ENCODE measurements at regions not wholly inside any gene's neighbourhood (a gene's known extent, or its start where the extent isn't known, plus 50 kb on each side); places are given as distances from the start of the nearest gene placed in this dataset.

GRCh38 chr7:131949659-131950058 is 393.2 kb upstream of the PODXL start:
- no peak overlapping the region for H3K9ac ChIP-seq (ENCODE audit: insufficient read length, low read depth)
- DNase-seq (ENCODE audit: low read depth, low spot score) = no peak
- TF ChIP-seq ZNF274 (IDR thresholded peaks at IDR 0.05; ENCODE audit: low read depth, low read length) (no peak), SUZ12 (IDR thresholded peaks at IDR 0.05; ENCODE audit: extremely low read depth, insufficient read depth, insufficient read length) (no peak), YY1 (IDR thresholded peaks at IDR 0.05; ENCODE audit: insufficient read depth, insufficient read length) (no peak)
- peaks cover 2% of the 10 kb centered on the region for H3K4me1 ChIP-seq (ENCODE audit: insufficient read depth, insufficient read length)
- H3K4me3 ChIP-seq (ENCODE audit: insufficient read length, low read depth) = no peak overlapping the region
- H3K36me3 ChIP-seq (ENCODE audit: insufficient read depth, insufficient read length, low read length) = no peaks in the 10 kb centered on the region
- H3K27me3 ChIP-seq (ENCODE audit: insufficient read depth, insufficient read length) = peaks cover 39% of the 10 kb centered on the region
- no peaks in the 10 kb centered on the region for H3K9me3 ChIP-seq (ENCODE audit: insufficient read depth, low read length)

GRCh38 chr7:131948434-131949053 is 392.1 kb upstream of the PODXL start:
- peak; percentile 20 for DNase-seq (ENCODE audit: low read depth, low spot score)
- no peaks in the 10 kb centered on the region for H3K36me3 ChIP-seq (ENCODE audit: insufficient read depth, insufficient read length, low read length)
- peaks cover 2% of the 10 kb centered on the region for H3K4me1 ChIP-seq (ENCODE audit: insufficient read depth, insufficient read length)
- no peak for TF ChIP-seq SUZ12 (IDR thresholded peaks at IDR 0.05; ENCODE audit: extremely low read depth, insufficient read depth, insufficient read length)
- TF ChIP-seq YY1 (IDR thresholded peaks at IDR 0.05; ENCODE audit: insufficient read depth, insufficient read length) = no peak
- TF ChIP-seq ZNF274 (IDR thresholded peaks at IDR 0.05; ENCODE audit: low read depth, low read length) = no peak
- no peak overlapping the region for H3K4me3 ChIP-seq (ENCODE audit: insufficient read length, low read depth)
- H3K27me3 ChIP-seq (ENCODE audit: insufficient read depth, insufficient read length) = peaks cover 50% of the 10 kb centered on the region
- H3K9ac ChIP-seq (ENCODE audit: insufficient read length, low read depth) = no peak overlapping the region
- no peaks in the 10 kb centered on the region for H3K9me3 ChIP-seq (ENCODE audit: insufficient read depth, low read length)

- no peaks in the 10 kb centered on the region for H3K9me3 ChIP-seq (ENCODE audit: insufficient read depth, low read length)
- H3K27me3 ChIP-seq (ENCODE audit: insufficient read depth, insufficient read length) = peaks cover 58% of the 10 kb centered on the region
Measured at GRCh38 chr7:131947661-131948060, 391.2 kb upstream of the PODXL start.

DNA sequence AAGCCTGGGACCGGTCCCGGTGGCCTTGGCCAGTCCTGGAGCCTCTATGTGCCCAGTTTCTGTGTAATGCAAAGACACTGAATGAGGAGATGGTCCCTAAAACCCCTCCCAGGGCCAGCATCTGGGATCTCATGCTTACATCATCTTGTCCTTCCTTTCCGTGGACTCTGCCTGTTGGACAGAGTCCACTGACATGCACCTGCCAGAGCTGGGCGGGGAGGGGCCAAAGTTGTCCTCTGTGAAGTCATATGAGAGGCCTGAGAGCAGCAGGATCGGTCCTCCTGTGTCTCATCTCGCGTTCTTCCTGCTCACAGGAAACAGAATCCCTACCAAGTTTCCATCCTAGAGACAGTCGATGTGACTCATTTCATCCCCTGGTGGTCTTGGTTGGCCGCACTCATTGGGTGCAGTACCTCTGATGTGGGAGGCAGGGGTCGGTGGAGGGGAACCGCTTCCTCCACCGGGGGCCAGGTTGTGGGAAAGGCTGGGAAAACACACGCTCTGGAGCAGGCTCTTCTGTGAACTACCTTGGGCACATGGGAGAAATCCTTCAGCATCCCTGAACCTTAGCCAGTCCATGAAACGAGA is 389.6 kb upstream of the PODXL start:
- Histone ChIP-seq H3K9me3 (ENCODE audit: insufficient read depth, low read length) (no peaks in the 10 kb centered on the region), H3K9ac (ENCODE audit: insufficient read length, low read depth) (peak overlapping the region; percentile 50), H3K4me3 (ENCODE audit: insufficient read length, low read depth) (no peak overlapping the region), H3K27me3 (ENCODE audit: insufficient read depth, insufficient read length) (peaks cover 70% of the 10 kb centered on the region), H3K4me1 (ENCODE audit: insufficient read depth, insufficient read length) (peaks cover 2% of the 10 kb centered on the region), H3K36me3 (ENCODE audit: insufficient read depth, insufficient read length, low read length) (no peaks in the 10 kb centered on the region)
- TF ChIP-seq YY1 (IDR thresholded peaks at IDR 0.05; ENCODE audit: insufficient read depth, insufficient read length) = no peak
- no peak for TF ChIP-seq SUZ12 (IDR thresholded peaks at IDR 0.05; ENCODE audit: extremely low read depth, insufficient read depth, insufficient read length)
- TF ChIP-seq ZNF274 (IDR thresholded peaks at IDR 0.05; ENCODE audit: low read depth, low read length) = no peak
- no peak for DNase-seq (ENCODE audit: low read depth, low spot score)

More at GRCh38 chr7:131947661-131948060, 391.2 kb upstream of the PODXL start:
- Histone ChIP-seq H3K4me1 (ENCODE audit: insufficient read depth, insufficient read length) (peaks cover 2% of the 10 kb centered on the region), H3K4me3 (ENCODE audit: insufficient read length, low read depth) (no peak overlapping the region), H3K36me3 (ENCODE audit: insufficient read depth, insufficient read length, low read length) (no peaks in the 10 kb centered on the region), H3K9ac (ENCODE audit: insufficient read length, low read depth) (no peak overlapping the region)
- DNase-seq (ENCODE audit: low read depth, low spot score) = no peak
- no peak for TF ChIP-seq ZNF274 (IDR thresholded peaks at IDR 0.05; ENCODE audit: low read depth, low read length)
- no peak for TF ChIP-seq SUZ12 (IDR thresholded peaks at IDR 0.05; ENCODE audit: extremely low read depth, insufficient read depth, insufficient read length)

DNA sequence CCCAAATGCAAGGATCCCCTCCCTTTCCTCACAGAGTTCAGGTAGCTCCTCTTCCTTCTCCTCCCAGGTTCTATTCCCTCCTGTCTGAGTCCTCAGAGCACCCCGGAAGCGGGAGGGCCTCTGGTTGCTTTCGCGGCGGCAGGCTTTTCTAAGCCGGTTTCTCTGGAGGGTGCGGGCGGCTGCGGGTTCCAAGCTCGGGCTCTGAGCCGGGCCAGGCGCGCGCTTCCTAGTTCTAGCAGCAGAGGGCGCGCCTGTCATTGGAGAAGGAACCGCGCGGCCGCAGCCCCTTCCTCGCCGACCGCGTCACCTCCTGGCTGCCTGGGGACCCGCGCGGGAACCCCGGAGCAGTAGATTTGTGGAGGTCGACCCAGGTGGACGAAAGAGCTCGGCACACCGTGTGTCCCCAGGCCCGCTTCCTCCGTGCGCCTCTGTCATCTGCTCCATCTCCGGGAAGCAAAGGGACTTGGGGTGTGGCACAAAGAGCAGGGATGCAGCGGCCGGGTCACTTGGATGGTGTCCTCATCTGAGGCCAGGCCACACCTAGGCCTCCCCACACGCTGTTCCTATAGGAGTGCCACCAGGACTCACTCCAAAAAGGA is 389.0 kb upstream of the PODXL start:
- DNase-seq (ENCODE audit: low read depth, low spot score) = peak; percentile 69
- peaks cover 2% of the 10 kb centered on the region for H3K4me1 ChIP-seq (ENCODE audit: insufficient read depth, insufficient read length)
- no peaks in the 10 kb centered on the region for H3K36me3 ChIP-seq (ENCODE audit: insufficient read depth, insufficient read length, low read length)
- no peak for TF ChIP-seq YY1 (IDR thresholded peaks at IDR 0.05; ENCODE audit: insufficient read depth, insufficient read length)
- TF ChIP-seq ZNF274 (IDR thresholded peaks at IDR 0.05; ENCODE audit: low read depth, low read length) = no peak
- TF ChIP-seq SUZ12 (IDR thresholded peaks at IDR 0.05; ENCODE audit: extremely low read depth, insufficient read depth, insufficient read length) = no peak
- peaks cover 70% of the 10 kb centered on the region for H3K27me3 ChIP-seq (ENCODE audit: insufficient read depth, insufficient read length)
- peak overlapping the region; percentile 50 for H3K9ac ChIP-seq (ENCODE audit: insufficient read length, low read depth)
- no peak overlapping the region for H3K4me3 ChIP-seq (ENCODE audit: insufficient read length, low read depth)
- H3K9me3 ChIP-seq (ENCODE audit: insufficient read depth, low read length) = no peaks in the 10 kb centered on the region

- no peak overlapping the region for H3K9ac ChIP-seq (ENCODE audit: insufficient read length, low read depth)
- H3K36me3 ChIP-seq (ENCODE audit: insufficient read depth, insufficient read length, low read length) = no peaks in the 10 kb centered on the region
- no peak overlapping the region for H3K4me3 ChIP-seq (ENCODE audit: insufficient read length, low read depth)
- peaks cover 70% of the 10 kb centered on the region for H3K27me3 ChIP-seq (ENCODE audit: insufficient read depth, insufficient read length)
- no peaks in the 10 kb centered on the region for H3K9me3 ChIP-seq (ENCODE audit: insufficient read depth, low read length)
- no peak for TF ChIP-seq ZNF274 (IDR thresholded peaks at IDR 0.05; ENCODE audit: low read depth, low read length)
- TF ChIP-seq SUZ12 (IDR thresholded peaks at IDR 0.05; ENCODE audit: extremely low read depth, insufficient read depth, insufficient read length) = no peak
- no peak for TF ChIP-seq YY1 (IDR thresholded peaks at IDR 0.05; ENCODE audit: insufficient read depth, insufficient read length)
- peaks cover 2% of the 10 kb centered on the region for H3K4me1 ChIP-seq (ENCODE audit: insufficient read depth, insufficient read length)
- no peak for DNase-seq (ENCODE audit: low read depth, low spot score)
Measured at GRCh38 chr7:131944556-131945069, 388.2 kb upstream of the PODXL start.

- TF ChIP-seq SUZ12 (IDR thresholded peaks at IDR 0.05; ENCODE audit: extremely low read depth, insufficient read depth, insufficient read length) (no peak), YY1 (IDR thresholded peaks at IDR 0.05; ENCODE audit: insufficient read depth, insufficient read length) (no peak)
- H3K27me3 ChIP-seq (ENCODE audit: insufficient read depth, insufficient read length) = peaks cover 67% of the 10 kb centered on the region
- peaks cover 2% of the 10 kb centered on the region for H3K4me1 ChIP-seq (ENCODE audit: insufficient read depth, insufficient read length)
- H3K36me3 ChIP-seq (ENCODE audit: insufficient read depth, insufficient read length, low read length) = no peaks in the 10 kb centered on the region
- no peak for DNase-seq (ENCODE audit: low read depth, low spot score)
- H3K4me3 ChIP-seq (ENCODE audit: insufficient read length, low read depth) = no peak overlapping the region
- H3K9ac ChIP-seq (ENCODE audit: insufficient read length, low read depth) = no peak overlapping the region
- H3K9me3 ChIP-seq (ENCODE audit: insufficient read depth, low read length) = no peaks in the 10 kb centered on the region
Measured at GRCh38 chr7:131943646-131944045, 387.2 kb upstream of the PODXL start.

All from NT2/D1 (cell line).